ENCODE measurements at regions not wholly inside any gene's neighbourhood (a gene's known extent, or its start where the extent isn't known, plus 50 kb on each side); places are given as distances from the start of the nearest gene placed in this dataset.
A peak's percentile ranks its signal among the peaks of the same experiment; 100 is the strongest.
"Not testable (repeated sequence)": the region's sequence is repeated elsewhere in the genome, so short reads cannot be mapped to it uniquely, and the experiment has no call there.

- H3K36me3 Mint-ChIP-seq: no peaks in the 10 kb centered on the region
- H3K4me3 Mint-ChIP-seq: no peak overlapping the region
- H3K9me3 Mint-ChIP-seq: peaks cover 0 to 7% (median 3%) of the 10 kb centered on the region in 3 donors
- H3K4me1 Mint-ChIP-seq: peaks cover 0 to 2% (median 0%) of the 10 kb centered on the region in 3 donors
- H3K27ac Mint-ChIP-seq: no peak overlapping the region
- peaks cover 3% of the 10 kb centered on the region for H3K27me3 Mint-ChIP-seq
These were observed 137.7 kb downstream of the C4orf33 start for GRCh38 chr4:129233691-129234090.

- peaks cover 4% of the 10 kb centered on the region for H3K27me3 Mint-ChIP-seq
- no peaks in the 10 kb centered on the region for H3K36me3 Mint-ChIP-seq
- H3K4me3 Mint-ChIP-seq: no peak overlapping the region
- H3K4me1 Mint-ChIP-seq: peaks cover 0 to 2% (median 0%) of the 10 kb centered on the region in 3 donors
- no peak overlapping the region for H3K27ac Mint-ChIP-seq
- peaks cover 0 to 7% (median 3%) of the 10 kb centered on the region in 3 donors for H3K9me3 Mint-ChIP-seq
These were observed 140.4 kb downstream of the C4orf33 start for GRCh38 chr4:129236351-129236750.

- no peak overlapping the region for H3K4me3 Mint-ChIP-seq
- H3K27ac Mint-ChIP-seq: no peak overlapping the region
- H3K4me1 Mint-ChIP-seq: no peaks in the 10 kb centered on the region
- H3K9me3 Mint-ChIP-seq: peaks cover 0 to 7% (median 3%) of the 10 kb centered on the region in 3 donors
- no peaks in the 10 kb centered on the region for H3K36me3 Mint-ChIP-seq
- peaks cover 3% of the 10 kb centered on the region for H3K27me3 Mint-ChIP-seq
These were observed 143.1 kb downstream of the C4orf33 start for GRCh38 chr4:129239088-129239487.

- Mint-ChIP-seq H3K27ac (no peak overlapping the region), H3K4me1 (no peaks in the 10 kb centered on the region)
These were observed 144.9 kb downstream of the C4orf33 start for GRCh38 chr4:129240816-129241215.

GRCh38 chr4:129246145-129246544, 150.2 kb downstream of the C4orf33 start:
- H3K4me3 Mint-ChIP-seq: no peak overlapping the region
- H3K27me3 Mint-ChIP-seq: peaks cover 3% of the 10 kb centered on the region
- H3K9me3 Mint-ChIP-seq: peaks cover 0 to 4% (median 0%) of the 10 kb centered on the region in 3 donors
- H3K27ac Mint-ChIP-seq: no peak overlapping the region
- no peaks in the 10 kb centered on the region for H3K4me1 Mint-ChIP-seq
- H3K36me3 Mint-ChIP-seq: no peaks in the 10 kb centered on the region

More at GRCh38 chr4:129240816-129241215, 144.9 kb downstream of the C4orf33 start:
- peaks cover 0 to 4% (median 0%) of the 10 kb centered on the region in 3 donors for H3K9me3 Mint-ChIP-seq
- no peaks in the 10 kb centered on the region for H3K36me3 Mint-ChIP-seq
- H3K27me3 Mint-ChIP-seq: peaks cover 1% of the 10 kb centered on the region
- H3K4me3 Mint-ChIP-seq: no peak overlapping the region

GRCh38 chr4:129246910-129247461, 151.0 kb downstream of the C4orf33 start:
- H3K9me3 Mint-ChIP-seq: peaks cover 0 to 4% (median 0%) of the 10 kb centered on the region in 3 donors
- no peaks in the 10 kb centered on the region for H3K36me3 Mint-ChIP-seq
- no peak overlapping the region for H3K27ac Mint-ChIP-seq
- H3K4me1 Mint-ChIP-seq: no peaks in the 10 kb centered on the region
- H3K27me3 Mint-ChIP-seq: peaks cover 3% of the 10 kb centered on the region
- no peak overlapping the region for H3K4me3 Mint-ChIP-seq

- H3K27me3 Mint-ChIP-seq: peaks cover 9% of the 10 kb centered on the region
- H3K36me3 Mint-ChIP-seq: no peaks in the 10 kb centered on the region
- no peak overlapping the region for H3K4me3 Mint-ChIP-seq
- no peak overlapping the region for H3K27ac Mint-ChIP-seq
- no peaks in the 10 kb centered on the region for H3K4me1 Mint-ChIP-seq
- H3K9me3 Mint-ChIP-seq: peaks cover 0 to 8% (median 0%) of the 10 kb centered on the region in 3 donors
These were observed 152.7 kb downstream of the C4orf33 start for GRCh38 chr4:129248621-129249020.

GRCh38 chr4:129254126-129254525, 158.2 kb downstream of the C4orf33 start:
- no peak overlapping the region for H3K4me3 Mint-ChIP-seq
- H3K27ac Mint-ChIP-seq: no peak overlapping the region

GRCh38 chr4:129254526-129254925, 158.6 kb downstream of the C4orf33 start:
- Mint-ChIP-seq H3K36me3 (no peaks in the 10 kb centered on the region), H3K27me3 (peaks cover 8% of the 10 kb centered on the region), H3K4me1 (no peaks in the 10 kb centered on the region), H3K4me3 (no peak overlapping the region), H3K27ac (no peak overlapping the region), H3K9me3 (peaks cover 0 to 10% (median 0%) of the 10 kb centered on the region in 3 donors)

More at GRCh38 chr4:129254126-129254525, 158.2 kb downstream of the C4orf33 start:
- Mint-ChIP-seq H3K36me3 (no peaks in the 10 kb centered on the region), H3K27me3 (peaks cover 8% of the 10 kb centered on the region), H3K4me1 (no peaks in the 10 kb centered on the region), H3K9me3 (peaks cover 0 to 10% (median 0%) of the 10 kb centered on the region in 3 donors)

- Mint-ChIP-seq H3K4me3 (no peak overlapping the region), H3K36me3 (no peaks in the 10 kb centered on the region), H3K9me3 (no peaks in the 10 kb centered on the region), H3K4me1 (peaks cover 8 to 21% (median 10%) of the 10 kb centered on the region in 3 donors), H3K27ac (no peak overlapping the region), H3K27me3 (no peaks in the 10 kb centered on the region)
These were observed 165.6 kb downstream of the C4orf33 start for GRCh38 chr4:129261584-129261983.

GRCh38 chr4:129264008-129264657, 168.2 kb downstream of the C4orf33 start:
- H3K4me1 Mint-ChIP-seq: peaks cover 8 to 21% (median 10%) of the 10 kb centered on the region in 3 donors
- H3K9me3 Mint-ChIP-seq: no peaks in the 10 kb centered on the region
- H3K27me3 Mint-ChIP-seq: no peaks in the 10 kb centered on the region
- no peaks in the 10 kb centered on the region for H3K36me3 Mint-ChIP-seq
- H3K4me3 Mint-ChIP-seq: peak overlapping the region in 2 of 4 donors; percentile 18 to 35
- peak overlapping the region in 1 of 3 donors; percentile 15 for H3K27ac Mint-ChIP-seq

- Mint-ChIP-seq H3K9me3 (peaks cover 0 to 2% (median 0%) of the 10 kb centered on the region in 3 donors), H3K27ac (no peak overlapping the region), H3K36me3 (no peaks in the 10 kb centered on the region), H3K4me1 (no peaks in the 10 kb centered on the region), H3K27me3 (no peaks in the 10 kb centered on the region), H3K4me3 (no peak overlapping the region)
These were observed 182.9 kb downstream of the C4orf33 start for GRCh38 chr4:129278868-129279267.

GRCh38 chr4:129282293-129282692, 186.3 kb downstream of the C4orf33 start:
- H3K27me3 Mint-ChIP-seq: peaks cover 2% of the 10 kb centered on the region
- H3K9me3 Mint-ChIP-seq: peaks cover 0 to 8% (median 2%) of the 10 kb centered on the region in 3 donors
- H3K27ac Mint-ChIP-seq: no peak overlapping the region
- H3K4me1 Mint-ChIP-seq: no peaks in the 10 kb centered on the region
- no peaks in the 10 kb centered on the region for H3K36me3 Mint-ChIP-seq
- no peak overlapping the region for H3K4me3 Mint-ChIP-seq

- not testable (repeated sequence) for H3K27me3 Mint-ChIP-seq, H3K4me3 Mint-ChIP-seq, H3K27ac Mint-ChIP-seq, H3K4me1 Mint-ChIP-seq, H3K36me3 Mint-ChIP-seq, H3K9me3 Mint-ChIP-seq
These were observed 196.2 kb downstream of the C4orf33 start for GRCh38 chr4:129292194-129292593.

- Mint-ChIP-seq H3K36me3 (no peaks in the 10 kb centered on the region), H3K4me1 (no peaks in the 10 kb centered on the region), H3K9me3 (peaks cover 2 to 5% (median 3%) of the 10 kb centered on the region in 3 donors), H3K27ac (no peak overlapping the region), H3K27me3 (peaks cover 4% of the 10 kb centered on the region), H3K4me3 (no peak overlapping the region)
These were observed 218.8 kb downstream of the C4orf33 start for GRCh38 chr4:129314781-129315180.

- Mint-ChIP-seq H3K27me3 (peaks cover 5% of the 10 kb centered on the region), H3K4me3 (no peak overlapping the region), H3K4me1 (peaks cover 0 to 9% (median 2%) of the 10 kb centered on the region in 3 donors), H3K9me3 (no peaks in the 10 kb centered on the region), H3K36me3 (no peaks in the 10 kb centered on the region), H3K27ac (no peak overlapping the region)
These were observed 227.0 kb downstream of the C4orf33 start for GRCh38 chr4:129322920-129323319.

Measured in IgD-negative memory B cell (primary cell).